MM.1S (cell line): ENCODE measurements at regions not wholly inside any gene's neighbourhood (a gene's known extent, or its start where the extent isn't known, plus 50 kb on each side); places are given as distances from the start of the nearest gene placed in this dataset.

Source experiments
- DNase-seq: peaks from one replicate; pipeline ENCODE4 v3.0.0-alpha.2; 2015
- H2AFZ ChIP-seq: fragments of 300-600 bp; sonication (generic); 2 replicates; pipeline ENCODE4 v1.6.0; 2016; ENCODE audit warnings: antibody characterized with exemption, low read length
- H3F3A ChIP-seq: fragments of 300-600 bp; sonication (generic); 2 replicates; pipeline ENCODE4 v1.6.1; 2016; ENCODE audit warnings: mild to moderate bottlenecking, antibody characterized with exemption, low read length, moderate library complexity, mixed read lengths; ENCODE audit not compliant: insufficient read depth
- H3K27ac ChIP-seq: fragments of 300-600 bp; sonication (generic); 2 replicates; pipeline ENCODE4 v1.5.1; 2016; ENCODE audit warnings: mild to moderate bottlenecking, low read length
- H3K27me3 ChIP-seq: fragments of 300-600 bp; sonication (generic); replicated peaks from 2 replicates; pipeline ENCODE4 v1.6.0; 2016; ENCODE audit warnings: low read length; ENCODE audit not compliant: insufficient read depth
- H3K36me3 ChIP-seq: fragments of 300-600 bp; sonication (generic); replicated peaks from 2 replicates; pipeline ENCODE4 v1.6.1; 2016; ENCODE audit warnings: mild to moderate bottlenecking, low read length, mixed read lengths; ENCODE audit not compliant: insufficient read depth
- H3K4me1 ChIP-seq: fragments of 300-600 bp; sonication (generic); 2 replicates; pipeline ENCODE4 v1.6.1; 2016; ENCODE audit warnings: low read length, mixed read lengths
- H3K4me2 ChIP-seq: fragments of 300-600 bp; sonication (generic); 2 replicates; pipeline ENCODE4 v1.6.0; 2016; ENCODE audit warnings: low read depth, low read length
- H3K4me3 ChIP-seq: fragments of 300-600 bp; sonication (generic); 2 replicates; pipeline ENCODE4 v1.5.1; 2016; ENCODE audit warnings: low read length, mixed read lengths
- H3K79me2 ChIP-seq: fragments of 300-600 bp; sonication (generic); 2 replicates; pipeline ENCODE4 v1.6.1; 2016; ENCODE audit warnings: mixed run types, low read length, mixed read lengths
- H3K9ac ChIP-seq: fragments of 300-600 bp; sonication (generic); 2 replicates; pipeline ENCODE4 v1.6.1; 2016; ENCODE audit warnings: low read length, mixed read lengths
- H3K9me2 ChIP-seq: fragments of 300-600 bp; sonication (generic); replicated peaks from 2 replicates; pipeline ENCODE4 v1.6.1; 2016; ENCODE audit warnings: mild to moderate bottlenecking, low read length, mixed read lengths; ENCODE audit not compliant: insufficient read depth
- H3K9me3 ChIP-seq: fragments of 300-600 bp; sonication (generic); replicated peaks from 2 replicates; pipeline ENCODE4 v1.6.1; 2016; ENCODE audit warnings: mild to moderate bottlenecking, low read length, mixed read lengths; ENCODE audit not compliant: insufficient read depth
- H4K20me1 ChIP-seq: fragments of 300-600 bp; sonication (generic); 2 replicates; pipeline ENCODE4 v1.6.1; 2016; ENCODE audit warnings: mild to moderate bottlenecking, low read length, moderate library complexity, mixed read lengths; ENCODE audit not compliant: insufficient read depth
- CTCF ChIP-seq: fragments of 300-600 bp; sonication (generic); IDR thresholded peaks from 2 replicates; pipeline ENCODE4 v1.5.1; 2016; ENCODE audit warnings: antibody characterized with exemption, low read length, mixed read lengths
- EZH2 ChIP-seq: fragments of 300-600 bp; sonication (generic); optimal IDR thresholded peaks from 2 replicates; pipeline ENCODE3; 2017; ENCODE audit warnings: low read depth, mild to moderate bottlenecking, antibody characterized with exemption, low read length, mixed read lengths
- EZH2phosphoT487 ChIP-seq: fragments of 300-600 bp; sonication (generic); IDR thresholded peaks from 2 replicates; pipeline ENCODE4 v1.6.1; 2018; ENCODE audit warnings: antibody characterized with exemption, low read length

- Histone ChIP-seq H2AFZ (no peak overlapping the region), H3K4me3 (no peak overlapping the region), H3K4me1 (peaks cover 18% of the 10 kb centered on the region), H4K20me1 (no peaks in the 10 kb centered on the region), H3K9ac (no peak overlapping the region), H3K27ac (no peak overlapping the region), H3F3A (no peaks in the 10 kb centered on the region), H3K27me3 (no peaks in the 10 kb centered on the region), H3K9me2 (no peaks in the 10 kb centered on the region), H3K4me2 (no peak overlapping the region), H3K9me3 (no peaks in the 10 kb centered on the region), H3K36me3 (no peaks in the 10 kb centered on the region), H3K79me2 (no peaks in the 10 kb centered on the region)
- no peak for DNase-seq
- TF ChIP-seq EZH2: no peak
- no peak for TF ChIP-seq EZH2phosphoT487
- TF ChIP-seq CTCF: no peak
Observed at GRCh38 chr11:69383372-69384250, 89.7 kb downstream of the MYEOV start.

- DNase-seq: no peak
- no peaks in the 10 kb centered on the region for H3K9me3 ChIP-seq
- H3K79me2 ChIP-seq: no peaks in the 10 kb centered on the region
- H3F3A ChIP-seq: no peaks in the 10 kb centered on the region
- TF ChIP-seq CTCF: no peak
- no peak overlapping the region for H3K27ac ChIP-seq
- no peaks in the 10 kb centered on the region for H3K36me3 ChIP-seq
- no peaks in the 10 kb centered on the region for H4K20me1 ChIP-seq
- no peak overlapping the region for H3K9ac ChIP-seq
- no peak overlapping the region for H2AFZ ChIP-seq
- no peaks in the 10 kb centered on the region for H3K27me3 ChIP-seq
- peaks cover 18% of the 10 kb centered on the region for H3K4me1 ChIP-seq
- no peaks in the 10 kb centered on the region for H3K9me2 ChIP-seq
- no peak overlapping the region for H3K4me2 ChIP-seq
- no peak overlapping the region for H3K4me3 ChIP-seq
Observed at GRCh38 chr11:69384251-69385143, 90.5 kb downstream of the MYEOV start.

GRCh38 chr11:69385144-69385820 is 91.3 kb downstream of the MYEOV start:
- H3K4me1 ChIP-seq: peaks cover 18% of the 10 kb centered on the region

More at GRCh38 chr11:69385144-69385820, 91.3 kb downstream of the MYEOV start:
- Histone ChIP-seq H3K27ac (no peak overlapping the region), H3K9ac (no peak overlapping the region), H3K4me3 (no peak overlapping the region), H3K9me2 (no peaks in the 10 kb centered on the region), H4K20me1 (no peaks in the 10 kb centered on the region), H3K36me3 (no peaks in the 10 kb centered on the region), H3K4me2 (no peak overlapping the region), H3K27me3 (peaks cover 3% of the 10 kb centered on the region; the same call in 1 of the 2 replicates), H2AFZ (no peak overlapping the region), H3K79me2 (no peaks in the 10 kb centered on the region), H3F3A (no peaks in the 10 kb centered on the region), H3K9me3 (no peaks in the 10 kb centered on the region)
- DNase-seq: no peak
- TF ChIP-seq EZH2phosphoT487 (no peak), EZH2 (no peak), CTCF (no peak)
